ENCODE measurements at regions not wholly inside any gene's neighbourhood (a gene's known extent, or its start where the extent isn't known, plus 50 kb on each side); places are given as distances from the start of the nearest gene placed in this dataset.
"Not testable (repeated sequence)": the region's sequence is repeated elsewhere in the genome, so short reads cannot be mapped to it uniquely, and the experiment has no call there.

DNA sequence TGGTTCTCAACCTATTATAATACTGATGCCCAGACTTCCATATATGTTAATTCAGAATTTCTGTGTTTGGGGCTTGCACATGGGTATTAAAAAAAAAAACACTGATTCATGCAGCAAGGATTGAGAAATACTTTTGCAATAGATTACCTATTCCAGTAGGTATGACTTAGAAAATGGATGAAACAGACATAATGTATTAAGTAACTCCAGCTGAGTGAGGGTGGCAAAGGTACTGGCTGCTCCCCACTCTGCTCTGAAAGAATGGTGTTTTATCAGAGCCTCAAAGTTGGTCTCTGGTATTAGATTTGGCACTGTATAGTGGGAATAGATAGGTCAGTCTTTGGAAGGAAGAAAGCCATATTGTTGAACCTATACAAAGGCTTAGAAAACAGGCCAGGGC is 234.3 kb upstream of the FOLH1 start:
- no peak for DNase-seq
- intact Hi-C loops (cut with micrococcal nuclease) = no loop called here
- ATAC-seq = no peak

DNA sequence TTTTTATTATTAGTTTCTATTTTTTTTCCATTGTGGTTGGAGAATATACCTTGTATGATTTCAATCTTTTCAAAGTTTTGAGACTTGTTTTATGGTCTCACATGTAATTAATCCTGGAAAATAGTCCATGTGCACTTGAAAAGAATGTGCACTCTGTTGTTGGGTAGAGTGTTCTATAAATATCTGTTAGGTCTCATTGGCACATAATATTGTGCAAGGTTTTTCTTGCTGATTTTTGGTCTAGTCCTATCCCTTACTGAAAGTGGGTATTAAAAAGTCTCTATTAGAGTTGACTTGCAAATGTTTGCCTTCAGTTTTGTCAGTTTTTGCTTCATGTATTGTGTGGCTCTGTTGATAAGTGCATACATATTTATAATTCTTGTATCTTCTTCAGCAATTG is 231.5 kb upstream of the FOLH1 start:
- intact Hi-C loops (cut with micrococcal nuclease); ATAC-seq; DNase-seq: not testable (repeated sequence)

DNA sequence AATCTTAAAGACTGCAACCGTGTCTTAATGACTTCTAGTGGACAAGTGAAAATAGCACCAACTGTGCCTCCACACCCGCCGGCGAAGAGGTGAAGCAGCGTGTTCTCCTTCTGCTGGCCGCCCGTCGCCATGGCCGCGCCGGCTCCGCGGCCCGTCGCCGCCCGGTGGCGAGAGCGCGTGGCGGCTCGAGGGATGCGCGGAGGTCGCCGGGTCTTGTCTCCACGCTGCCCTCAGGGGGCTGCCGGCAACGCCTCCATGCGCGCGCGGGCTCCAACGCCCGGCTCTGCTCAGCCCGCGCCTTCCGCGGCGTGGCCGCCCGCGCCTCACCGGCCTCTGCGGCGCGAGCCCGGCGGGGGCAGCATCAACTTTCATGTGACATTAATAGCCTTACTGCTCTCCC is 225.9 kb upstream of the FOLH1 start:
- DNase-seq; ATAC-seq; intact Hi-C loops (cut with micrococcal nuclease): not testable (repeated sequence)

DNA sequence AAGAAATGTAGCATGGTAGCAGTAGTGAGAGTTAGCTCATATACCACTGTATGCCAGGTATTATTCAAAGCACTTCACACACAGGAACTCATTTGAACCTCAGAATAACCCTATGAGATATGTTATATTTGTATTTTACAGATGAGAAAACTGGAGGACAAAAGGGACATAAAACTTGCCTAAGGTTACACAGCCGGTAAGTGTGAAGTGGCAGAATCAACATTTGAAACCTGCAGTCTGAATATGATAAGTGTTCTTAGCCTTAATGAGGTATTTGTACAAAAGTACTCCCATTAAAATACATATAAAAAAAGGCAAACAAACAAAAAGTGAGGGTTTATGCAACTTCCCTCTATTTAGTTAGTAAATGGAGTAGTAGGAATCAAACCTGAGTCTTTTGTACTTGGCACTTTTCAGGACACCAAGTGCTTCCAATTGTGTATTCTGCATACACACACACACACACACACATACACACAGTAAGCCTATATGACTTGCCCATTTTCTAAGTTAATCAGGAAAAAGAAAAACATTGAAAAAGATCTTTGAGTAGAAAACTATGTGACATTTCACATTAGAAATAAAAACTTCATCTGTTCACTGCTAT is 223.9 kb upstream of the FOLH1 start:
- intact Hi-C loops (cut with micrococcal nuclease) = no loop called here
- DNase-seq (no peak), ATAC-seq (no peak)

DNA sequence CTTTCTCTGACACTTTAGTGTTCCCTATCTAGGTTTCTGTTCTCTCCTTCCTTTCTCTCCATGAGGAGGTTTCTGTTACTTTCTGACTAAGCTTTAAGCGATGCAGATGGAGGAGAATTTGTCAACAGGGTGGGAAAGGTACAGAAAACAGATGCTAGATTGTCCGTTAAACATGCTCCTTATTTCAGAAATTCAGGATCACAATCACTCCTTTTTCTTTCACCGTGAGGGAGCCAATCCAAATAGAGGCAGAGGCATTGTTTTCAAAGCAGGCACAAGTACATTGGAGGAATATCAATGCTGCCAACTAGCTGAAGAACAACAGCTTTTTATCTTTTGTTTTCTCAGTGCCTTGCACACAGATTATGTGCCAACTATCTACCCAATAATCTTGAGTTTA is 215.7 kb upstream of the FOLH1 start:
- ATAC-seq (no peak), DNase-seq (no peak)
- intact Hi-C loops (cut with micrococcal nuclease) = no loop called here

DNA sequence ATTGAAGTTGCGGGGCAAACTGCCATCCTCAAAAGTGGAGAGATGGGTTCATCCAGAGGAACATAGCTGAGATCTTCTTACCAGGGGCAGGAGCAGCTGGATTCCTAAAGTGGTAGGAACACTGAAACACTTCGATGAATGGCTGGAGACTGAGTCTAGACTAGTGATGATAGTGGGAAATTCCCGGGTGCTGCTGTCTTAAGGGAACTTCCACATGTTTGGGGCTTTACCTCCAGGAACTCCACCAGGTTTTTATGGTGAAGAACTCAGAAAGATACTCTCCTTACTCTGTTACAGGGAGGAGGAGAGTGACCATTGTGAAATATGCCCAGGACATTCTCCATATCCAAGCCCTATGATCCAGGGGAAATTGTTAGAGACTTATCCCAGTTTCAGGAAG is 210.5 kb upstream of the FOLH1 start:
- ATAC-seq; intact Hi-C loops (cut with micrococcal nuclease); DNase-seq: not testable (repeated sequence)

DNA sequence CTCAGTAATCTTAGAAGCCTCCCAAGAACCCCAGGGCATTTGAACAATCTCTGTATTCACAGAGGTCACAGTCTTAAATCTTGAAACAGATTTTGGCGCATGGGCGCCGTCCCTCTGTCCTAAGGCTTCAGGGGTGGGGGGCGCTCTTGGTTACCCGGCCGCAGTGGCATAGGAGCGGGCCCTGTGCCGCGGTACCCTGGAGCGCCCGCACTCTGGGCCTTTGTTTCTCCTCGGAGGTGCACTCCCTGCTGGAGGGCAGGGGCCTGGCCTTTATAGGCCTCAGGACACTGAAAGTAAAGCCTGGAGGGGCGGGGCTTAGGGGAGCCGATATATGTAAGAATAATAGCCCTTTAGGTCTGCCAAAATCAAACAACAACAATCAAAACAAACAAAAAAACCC is 197.3 kb upstream of the FOLH1 start:
- intact Hi-C loops (cut with micrococcal nuclease) = no loop called here
- ATAC-seq = no peak
- DNase-seq = peak; percentile 11

DNA sequence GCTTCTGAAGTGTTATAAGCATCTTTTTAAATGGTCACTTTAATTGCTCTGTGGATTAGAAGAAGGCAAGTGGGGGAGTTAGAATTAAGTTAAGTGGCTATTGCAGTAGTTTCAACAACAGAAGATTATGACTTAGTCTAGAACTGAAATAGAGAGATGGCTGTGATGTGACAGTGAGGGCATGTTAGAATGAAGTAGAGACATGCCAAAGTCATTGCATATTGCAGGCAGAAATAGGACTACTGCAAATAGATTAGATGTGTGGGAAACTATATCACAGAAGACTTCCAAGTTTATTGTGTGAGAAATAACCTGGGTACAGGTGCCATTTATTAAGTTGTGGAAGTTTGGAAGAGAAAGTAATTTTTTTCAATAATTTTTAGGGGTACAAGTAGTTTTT is 187.4 kb upstream of the FOLH1 start:
- intact Hi-C loops (cut with micrococcal nuclease); DNase-seq: not testable (repeated sequence)
- ATAC-seq = peak; percentile 64

DNA sequence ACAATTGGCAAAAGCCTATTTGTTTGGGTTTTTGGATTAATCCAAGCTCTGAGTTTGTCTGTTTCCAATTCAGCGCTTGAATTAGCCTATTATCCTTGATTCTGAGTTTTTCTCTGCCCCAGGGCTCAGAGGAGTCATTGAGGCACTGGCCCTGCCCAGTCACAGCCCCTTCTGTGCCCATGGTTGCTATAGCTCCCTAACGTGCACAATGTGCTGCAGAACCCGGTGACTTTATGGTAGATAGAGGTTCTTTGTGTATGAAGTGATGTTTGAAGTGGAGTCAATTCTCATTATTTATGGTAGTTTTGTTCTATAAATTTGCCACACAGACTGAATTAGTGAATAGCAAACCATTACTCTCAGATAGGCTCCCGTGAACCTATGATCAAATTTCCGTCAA is 182.0 kb upstream of the FOLH1 start:
- DNase-seq; intact Hi-C loops (cut with micrococcal nuclease); ATAC-seq: not testable (repeated sequence)

DNA sequence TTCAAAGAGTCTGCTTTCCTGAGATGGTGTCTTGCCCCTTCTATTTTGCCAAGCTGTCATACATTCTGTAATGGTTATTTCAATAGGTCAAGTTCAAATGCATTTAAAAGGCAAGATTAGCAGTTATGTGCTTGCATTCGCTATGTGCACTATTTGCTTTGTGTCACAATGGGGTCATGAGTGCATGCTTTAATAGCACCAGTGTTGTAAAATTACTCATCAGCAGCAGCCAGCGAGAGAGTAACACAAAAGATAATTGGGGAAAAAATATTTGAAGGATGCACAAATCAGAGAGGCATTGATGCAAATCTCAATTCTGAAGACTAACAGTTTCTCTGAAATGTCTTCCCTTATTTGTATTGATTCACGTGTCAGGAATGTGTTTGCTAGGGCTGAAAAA is 180.7 kb upstream of the FOLH1 start:
- intact Hi-C loops (cut with micrococcal nuclease); ATAC-seq; DNase-seq: not testable (repeated sequence)

DNA sequence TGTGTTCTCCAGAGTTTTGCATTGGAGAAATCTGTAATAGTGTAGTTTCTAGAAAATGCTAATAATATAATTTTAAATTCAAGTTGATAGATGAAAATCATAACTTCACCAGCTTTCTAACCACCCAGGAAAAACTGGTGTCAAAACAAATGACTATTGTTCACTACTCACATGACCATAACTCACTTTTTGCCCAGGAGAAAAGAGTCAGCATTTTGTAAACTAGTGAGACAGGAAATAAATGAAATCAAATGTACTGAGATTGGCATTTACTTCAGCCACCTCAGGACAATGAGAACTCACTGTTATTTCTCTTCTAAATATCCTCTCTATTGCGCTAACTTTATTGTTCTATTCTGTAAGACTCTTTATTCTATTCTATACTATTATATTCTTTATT is 176.0 kb upstream of the FOLH1 start:
- intact Hi-C loops (cut with micrococcal nuclease); ATAC-seq: not testable (repeated sequence)

DNA sequence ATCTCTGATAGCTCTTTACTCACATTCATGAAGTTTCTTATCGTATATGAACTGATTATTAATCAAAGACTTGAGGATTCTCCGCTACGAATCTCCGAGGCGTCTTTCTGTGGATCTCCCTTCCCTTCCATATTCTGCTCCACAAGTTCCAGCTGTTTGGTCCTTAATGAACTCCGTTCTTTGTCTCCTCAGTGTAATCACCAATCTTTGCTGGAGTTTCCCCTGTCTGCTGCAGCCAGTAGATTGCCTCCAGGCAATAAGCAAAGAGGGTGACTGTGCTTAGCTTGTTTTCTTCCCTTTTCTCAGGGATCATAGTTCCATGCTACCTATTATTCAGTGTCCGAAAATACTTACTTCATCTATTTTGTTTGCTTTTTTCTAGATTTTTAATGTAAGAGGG is 169.6 kb upstream of the FOLH1 start:
- ATAC-seq (no peak), DNase-seq (no peak)
- intact Hi-C loops (cut with micrococcal nuclease) = no loop called here

More for the DNA sequence above, 176.0 kb upstream of the FOLH1 start:
- DNase-seq = not testable (repeated sequence)

DNA sequence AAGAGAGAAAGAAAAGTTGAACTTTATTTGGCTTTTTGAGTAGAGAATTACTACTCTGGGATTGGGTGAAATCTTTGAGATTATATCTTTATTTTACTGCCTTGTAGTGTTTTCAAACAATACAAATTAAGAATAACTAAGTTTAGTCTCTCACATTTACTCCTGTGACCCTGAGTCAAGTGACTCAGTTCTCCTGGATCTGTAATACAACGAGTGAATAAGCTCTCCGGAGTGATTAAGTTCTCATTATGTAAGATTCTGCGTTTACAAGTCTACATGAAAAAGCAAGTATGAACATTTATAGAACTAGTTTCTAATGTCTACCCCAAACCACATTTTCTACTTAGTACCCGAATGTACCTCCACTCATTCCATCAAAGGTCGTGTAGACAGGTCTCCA is 165.5 kb upstream of the FOLH1 start:
- ATAC-seq; DNase-seq; intact Hi-C loops (cut with micrococcal nuclease): not testable (repeated sequence)

DNA sequence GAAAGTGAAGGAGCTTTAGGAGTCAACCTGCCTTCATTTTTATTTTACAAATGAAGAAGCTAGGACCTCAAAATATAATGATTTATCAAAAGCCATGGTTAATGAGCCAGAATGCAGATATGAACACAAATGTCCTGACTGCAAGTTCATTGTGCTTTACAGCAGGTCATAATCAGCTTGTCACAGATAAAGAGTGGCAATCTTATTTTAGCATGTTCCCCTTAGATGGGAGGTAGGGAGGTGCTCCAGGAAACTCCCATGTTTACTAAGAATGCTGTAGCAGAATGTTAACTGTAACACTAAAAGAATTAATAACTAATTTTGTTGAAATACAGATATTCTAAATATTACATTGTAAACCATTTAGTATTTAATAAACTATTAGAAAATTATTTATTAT is 165.0 kb upstream of the FOLH1 start:
- intact Hi-C loops (cut with micrococcal nuclease); DNase-seq: not testable (repeated sequence)
- ATAC-seq = peak; percentile 59

DNA sequence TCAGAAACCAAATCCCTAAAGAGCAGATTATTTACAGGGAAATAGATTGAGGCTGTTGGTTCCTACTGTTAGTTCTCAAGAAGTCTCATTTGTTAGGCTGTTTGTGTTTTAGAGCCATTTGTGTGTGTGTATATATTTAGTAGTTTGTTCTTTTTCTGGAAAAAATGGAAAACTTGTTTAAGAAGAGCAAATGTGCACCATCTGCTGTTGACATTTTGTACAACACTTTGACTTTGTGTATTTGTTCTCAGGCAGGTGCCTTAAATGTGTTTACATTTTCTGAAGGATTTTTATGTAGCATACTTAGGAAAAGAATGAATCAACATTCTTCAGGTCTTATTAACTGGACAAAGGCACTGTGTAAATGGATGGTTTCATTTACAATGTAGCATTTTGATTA is 163.7 kb upstream of the FOLH1 start:
- DNase-seq; ATAC-seq; intact Hi-C loops (cut with micrococcal nuclease): not testable (repeated sequence)

DNA sequence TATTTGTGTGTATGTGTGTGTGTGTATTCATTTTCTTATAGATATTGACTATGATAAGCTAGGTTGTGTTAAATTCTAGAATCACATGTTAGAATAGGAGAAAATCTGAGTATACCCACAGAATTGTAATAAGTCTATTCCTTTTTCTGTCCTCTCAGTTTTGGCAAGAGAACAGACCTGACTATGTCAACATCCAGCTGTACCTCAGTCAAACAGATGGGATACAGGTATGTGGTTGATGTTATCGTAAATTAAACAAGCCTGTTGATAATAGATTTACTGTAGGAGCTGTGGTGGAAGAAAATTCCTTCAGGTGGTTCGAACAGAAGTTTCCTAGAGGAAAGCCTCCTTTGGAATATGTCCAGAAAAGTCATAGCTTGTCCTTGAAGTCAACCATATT is 160.2 kb upstream of the FOLH1 start:
- DNase-seq; ATAC-seq; intact Hi-C loops (cut with micrococcal nuclease): not testable (repeated sequence)

DNA sequence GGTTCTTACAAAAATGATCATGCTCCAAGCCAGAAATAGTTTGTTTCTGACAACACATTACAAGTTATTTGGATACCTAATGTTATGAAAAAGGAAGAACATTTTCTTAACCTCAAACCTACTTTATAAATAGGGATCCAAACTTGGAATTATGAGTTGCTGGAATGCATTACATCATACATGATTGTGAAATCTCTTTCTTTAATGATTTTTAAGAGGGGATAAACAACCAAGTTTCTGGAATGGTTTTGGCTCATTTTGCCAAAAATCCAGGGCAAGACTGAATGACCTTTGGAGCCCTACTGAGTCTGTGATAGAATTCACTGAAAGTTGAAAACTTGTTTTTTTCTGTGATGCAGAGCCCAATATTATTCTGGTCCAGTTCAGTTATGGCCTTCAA is 157.0 kb upstream of the FOLH1 start:
- DNase-seq; intact Hi-C loops (cut with micrococcal nuclease): not testable (repeated sequence)
- ATAC-seq = peak; percentile 85

DNA sequence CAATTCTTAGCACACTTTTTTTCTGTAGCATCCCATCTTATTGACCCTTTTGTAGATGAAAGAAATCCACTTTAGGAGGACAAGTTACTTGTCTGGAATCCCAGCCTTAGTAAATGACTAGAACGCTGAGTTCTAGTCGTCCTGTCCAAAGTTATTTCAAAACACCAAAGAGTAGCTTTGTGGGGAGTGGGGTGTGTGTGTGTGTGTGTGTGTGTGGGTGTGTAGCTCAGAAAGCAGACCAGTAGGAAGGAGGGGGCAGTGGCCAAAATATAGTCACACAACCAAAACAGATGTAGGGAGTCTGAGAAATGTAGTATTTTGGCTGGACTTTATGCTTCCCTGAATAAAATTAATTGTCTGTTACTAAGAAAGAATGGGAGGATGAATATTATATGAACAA is 154.6 kb upstream of the FOLH1 start:
- not testable (repeated sequence) for DNase-seq

DNA sequence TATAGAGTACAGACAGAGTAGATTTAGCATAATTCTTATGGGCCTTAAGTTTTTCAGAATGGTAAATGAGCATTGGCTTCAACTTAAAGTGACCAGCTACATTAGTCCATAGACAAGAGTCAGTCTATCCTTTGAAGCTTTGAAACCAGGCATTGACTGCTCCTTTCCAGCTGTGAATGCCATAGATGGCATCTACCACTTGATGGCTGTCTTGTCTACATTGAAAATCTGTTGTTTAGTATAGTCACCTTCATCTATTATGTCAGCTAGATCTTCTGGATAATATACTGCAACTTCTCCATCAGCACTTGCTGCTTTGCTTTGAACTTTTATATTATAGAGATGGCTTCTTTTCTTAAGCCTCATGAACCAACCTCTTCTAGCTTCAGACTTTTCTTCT is 146.1 kb upstream of the FOLH1 start:
- DNase-seq; intact Hi-C loops (cut with micrococcal nuclease); ATAC-seq: not testable (repeated sequence)

More for the DNA sequence above, 154.6 kb upstream of the FOLH1 start:
- intact Hi-C loops (cut with micrococcal nuclease) = not testable (repeated sequence)
- ATAC-seq = peak; percentile 60

DNA sequence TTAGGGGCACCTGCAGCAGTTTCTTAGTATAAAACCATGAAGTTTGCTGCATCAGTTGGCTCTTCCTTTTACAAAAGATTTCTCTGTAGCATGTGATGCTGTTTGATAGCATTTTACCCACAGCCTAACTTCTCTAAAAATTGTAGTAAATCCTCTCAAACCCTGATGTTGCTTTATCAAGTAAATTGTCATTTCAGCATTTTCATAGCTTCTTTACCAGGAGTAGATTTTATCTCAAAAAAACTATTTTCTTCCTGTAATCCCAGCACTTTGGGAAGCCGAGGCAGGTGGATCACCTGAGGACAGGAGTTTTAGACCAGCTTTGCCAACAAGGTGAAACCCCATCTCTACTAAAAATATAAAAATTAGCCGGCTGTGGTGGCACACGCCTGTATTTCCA is 144.5 kb upstream of the FOLH1 start:
- DNase-seq; ATAC-seq; intact Hi-C loops (cut with micrococcal nuclease): not testable (repeated sequence)

DNA sequence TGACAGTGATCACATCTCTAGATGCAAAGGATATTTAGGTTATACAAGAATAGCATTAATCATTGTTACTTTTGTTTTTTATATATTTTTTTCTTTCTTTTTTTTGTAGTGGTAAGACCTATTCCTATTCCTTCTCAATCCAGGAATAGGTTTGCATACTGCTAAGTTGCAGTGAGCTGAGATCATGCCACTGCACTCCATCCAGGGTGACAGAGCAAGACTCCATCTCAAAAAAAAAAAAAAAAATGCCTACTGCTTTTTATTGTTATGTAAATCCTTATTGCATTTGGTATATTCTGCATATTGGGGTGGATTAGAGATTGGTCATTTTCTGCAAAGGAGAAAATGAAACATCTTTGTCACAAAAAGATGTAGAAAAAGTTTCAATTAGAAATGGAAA is 138.2 kb upstream of the FOLH1 start:
- intact Hi-C loops (cut with micrococcal nuclease); DNase-seq; ATAC-seq: not testable (repeated sequence)
